SK-N-SH treated with all-trans-retinoic acid at 6 μM for 48 hours (cell line): ENCODE measurements at regions not wholly inside any gene's neighbourhood (a gene's known extent, or its start where the extent isn't known, plus 50 kb on each side); places are given as distances from the start of the nearest gene placed in this dataset.

Source experiments
- ARNTL ChIP-seq: fragments of 450-650 bp; formaldehyde crosslinking; IDR thresholded peaks from 2 replicates; pipeline ENCODE4 v1.5.0; 2020; ENCODE audit warnings: low read depth, mild to moderate bottlenecking, moderate library complexity, borderline replicate concordance
- BACH2 ChIP-seq: fragments of 250-450 bp; sonication (Bioruptor Pico); IDR thresholded peaks from 2 replicates; pipeline ENCODE4 v1.9.0; 2021; ENCODE audit warnings: mild to moderate bottlenecking, borderline replicate concordance
- GLIS3 ChIP-seq: fragments of 250-450 bp; sonication (Bioruptor Pico); IDR thresholded peaks from 2 replicates; pipeline ENCODE4 v1.5.0; 2020; ENCODE audit warnings: mild to moderate bottlenecking, moderate library complexity
- ISL1 ChIP-seq: fragments of 250-450 bp; sonication (Bioruptor Pico); IDR thresholded peaks from 2 replicates; pipeline ENCODE4 v2.1.2; 2022; ENCODE audit warnings: mild to moderate bottlenecking, moderate library complexity
- RARB ChIP-seq: fragments of 250-450 bp; sonication (Bioruptor Pico); IDR thresholded peaks from 2 replicates; pipeline ENCODE4 v1.8.0; 2021; ENCODE audit warnings: mild to moderate bottlenecking, moderate library complexity
- TOX ChIP-seq: fragments of 250-450 bp; sonication (Bioruptor Pico); IDR thresholded peaks from 2 replicates; pipeline ENCODE4 v1.8.0; 2021; ENCODE audit warnings: mild to moderate bottlenecking, moderate library complexity, borderline replicate concordance
- ZFP3 ChIP-seq: fragments of 250-450 bp; sonication (Bioruptor Pico); IDR thresholded peaks from 2 replicates; pipeline ENCODE4 v1.5.0; 2020; ENCODE audit warnings: mild to moderate bottlenecking, moderate library complexity
- ZFP30 ChIP-seq: fragments of 450-650 bp; formaldehyde crosslinking; IDR thresholded peaks from 2 replicates; pipeline ENCODE4 v1.5.0; 2022; ENCODE audit warnings: mild to moderate bottlenecking, moderate library complexity
- ZNF565 ChIP-seq: fragments of 450-650 bp; formaldehyde crosslinking; conservative IDR thresholded peaks from 2 replicates; pipeline ENCODE4 v1.5.0; 2020; ENCODE audit warnings: low read depth, mild to moderate bottlenecking, moderate library complexity
- ZNF70 ChIP-seq: fragments of 450-650 bp; formaldehyde crosslinking; IDR thresholded peaks from 2 replicates; pipeline ENCODE4 v1.5.0; 2020; ENCODE audit warnings: mild to moderate bottlenecking, moderate library complexity
- TF ChIP-seq, protein P1 (sequence below): fragments of 250-450 bp; sonication (Bioruptor Pico); IDR thresholded peaks from 2 replicates; pipeline ENCODE4 v1.5.0; 2020; ENCODE audit warnings: mild to moderate bottlenecking, moderate library complexity
- TF ChIP-seq, protein P2 (sequence below): fragments of 250-450 bp; sonication (Bioruptor Pico); IDR thresholded peaks from 2 replicates; pipeline ENCODE4 v1.8.0; 2021; ENCODE audit warnings: low read depth, mild to moderate bottlenecking, moderate library complexity, borderline replicate concordance
- TF ChIP-seq, protein P3 (sequence below): fragments of 250-450 bp; sonication (Bioruptor Pico); IDR thresholded peaks from 2 replicates; pipeline ENCODE4 v1.5.1; 2020; ENCODE audit warnings: low read depth, mild to moderate bottlenecking, moderate library complexity
- TF ChIP-seq, protein P4 (sequence below): fragments of 250-450 bp; sonication (Bioruptor Pico); IDR thresholded peaks from 2 replicates; pipeline ENCODE4 v1.8.0; 2020; ENCODE audit warnings: mild to moderate bottlenecking, moderate library complexity, borderline replicate concordance

DNA sequence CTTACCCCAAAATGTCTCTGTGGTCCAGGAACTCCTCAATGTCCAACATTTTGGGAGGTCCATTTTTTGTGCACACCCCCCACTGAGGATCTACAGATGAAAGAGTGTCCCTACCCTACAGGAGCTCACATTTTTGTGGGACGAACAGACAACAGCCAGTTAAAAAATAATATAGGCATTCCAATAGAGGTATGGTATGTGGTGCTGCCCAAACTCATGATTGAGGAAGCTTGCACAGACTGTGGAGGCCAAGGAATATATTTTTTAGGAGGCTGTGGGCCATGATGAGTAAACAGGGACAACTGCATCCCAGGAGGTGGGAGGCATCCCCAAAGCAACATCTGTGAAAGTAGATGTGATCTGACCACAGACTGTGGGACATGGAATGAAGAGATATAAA lies 181.0 kb upstream of the HCCS start:
- TF ChIP-seq ZFP3 (no peak), ZNF565 (CRISPR knock-in tag) (no peak), BACH2 (CRISPR knock-in tag) (no peak), ZFP30 (CRISPR knock-in tag) (no peak), ARNTL (CRISPR knock-in tag) (no peak), RARB (CRISPR knock-in tag) (no peak), ISL1 (CRISPR knock-in tag) (no peak), TOX (CRISPR knock-in tag) (no peak), GLIS3 (CRISPR knock-in tag) (no peak), ZNF70 (no peak)
- TF ChIP-seq, protein P1, sequence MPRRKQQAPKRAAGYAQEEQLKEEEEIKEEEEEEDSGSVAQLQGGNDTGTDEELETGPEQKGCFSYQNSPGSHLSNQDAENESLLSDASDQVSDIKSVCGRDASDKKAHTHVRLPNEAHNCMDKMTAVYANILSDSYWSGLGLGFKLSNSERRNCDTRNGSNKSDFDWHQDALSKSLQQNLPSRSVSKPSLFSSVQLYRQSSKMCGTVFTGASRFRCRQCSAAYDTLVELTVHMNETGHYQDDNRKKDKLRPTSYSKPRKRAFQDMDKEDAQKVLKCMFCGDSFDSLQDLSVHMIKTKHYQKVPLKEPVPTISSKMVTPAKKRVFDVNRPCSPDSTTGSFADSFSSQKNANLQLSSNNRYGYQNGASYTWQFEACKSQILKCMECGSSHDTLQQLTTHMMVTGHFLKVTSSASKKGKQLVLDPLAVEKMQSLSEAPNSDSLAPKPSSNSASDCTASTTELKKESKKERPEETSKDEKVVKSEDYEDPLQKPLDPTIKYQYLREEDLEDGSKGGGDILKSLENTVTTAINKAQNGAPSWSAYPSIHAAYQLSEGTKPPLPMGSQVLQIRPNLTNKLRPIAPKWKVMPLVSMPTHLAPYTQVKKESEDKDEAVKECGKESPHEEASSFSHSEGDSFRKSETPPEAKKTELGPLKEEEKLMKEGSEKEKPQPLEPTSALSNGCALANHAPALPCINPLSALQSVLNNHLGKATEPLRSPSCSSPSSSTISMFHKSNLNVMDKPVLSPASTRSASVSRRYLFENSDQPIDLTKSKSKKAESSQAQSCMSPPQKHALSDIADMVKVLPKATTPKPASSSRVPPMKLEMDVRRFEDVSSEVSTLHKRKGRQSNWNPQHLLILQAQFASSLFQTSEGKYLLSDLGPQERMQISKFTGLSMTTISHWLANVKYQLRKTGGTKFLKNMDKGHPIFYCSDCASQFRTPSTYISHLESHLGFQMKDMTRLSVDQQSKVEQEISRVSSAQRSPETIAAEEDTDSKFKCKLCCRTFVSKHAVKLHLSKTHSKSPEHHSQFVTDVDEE (CRISPR knock-in tag), result no peak
- TF ChIP-seq, protein P2, sequence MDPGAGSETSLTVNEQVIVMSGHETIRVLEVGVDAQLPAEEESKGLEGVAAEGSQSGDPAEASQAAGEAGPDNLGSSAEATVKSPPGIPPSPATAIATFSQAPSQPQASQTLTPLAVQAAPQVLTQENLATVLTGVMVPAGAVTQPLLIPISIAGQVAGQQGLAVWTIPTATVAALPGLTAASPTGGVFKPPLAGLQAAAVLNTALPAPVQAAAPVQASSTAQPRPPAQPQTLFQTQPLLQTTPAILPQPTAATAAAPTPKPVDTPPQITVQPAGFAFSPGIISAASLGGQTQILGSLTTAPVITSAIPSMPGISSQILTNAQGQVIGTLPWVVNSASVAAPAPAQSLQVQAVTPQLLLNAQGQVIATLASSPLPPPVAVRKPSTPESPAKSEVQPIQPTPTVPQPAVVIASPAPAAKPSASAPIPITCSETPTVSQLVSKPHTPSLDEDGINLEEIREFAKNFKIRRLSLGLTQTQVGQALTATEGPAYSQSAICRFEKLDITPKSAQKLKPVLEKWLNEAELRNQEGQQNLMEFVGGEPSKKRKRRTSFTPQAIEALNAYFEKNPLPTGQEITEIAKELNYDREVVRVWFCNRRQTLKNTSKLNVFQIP, result no peak
- TF ChIP-seq, protein P3, sequence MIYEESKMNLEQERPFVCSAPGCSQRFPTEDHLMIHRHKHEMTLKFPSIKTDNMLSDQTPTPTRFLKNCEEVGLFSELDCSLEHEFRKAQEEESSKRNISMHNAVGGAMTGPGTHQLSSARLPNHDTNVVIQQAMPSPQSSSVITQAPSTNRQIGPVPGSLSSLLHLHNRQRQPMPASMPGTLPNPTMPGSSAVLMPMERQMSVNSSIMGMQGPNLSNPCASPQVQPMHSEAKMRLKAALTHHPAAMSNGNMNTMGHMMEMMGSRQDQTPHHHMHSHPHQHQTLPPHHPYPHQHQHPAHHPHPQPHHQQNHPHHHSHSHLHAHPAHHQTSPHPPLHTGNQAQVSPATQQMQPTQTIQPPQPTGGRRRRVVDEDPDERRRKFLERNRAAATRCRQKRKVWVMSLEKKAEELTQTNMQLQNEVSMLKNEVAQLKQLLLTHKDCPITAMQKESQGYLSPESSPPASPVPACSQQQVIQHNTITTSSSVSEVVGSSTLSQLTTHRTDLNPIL, result no peak
- TF ChIP-seq, protein P4, sequence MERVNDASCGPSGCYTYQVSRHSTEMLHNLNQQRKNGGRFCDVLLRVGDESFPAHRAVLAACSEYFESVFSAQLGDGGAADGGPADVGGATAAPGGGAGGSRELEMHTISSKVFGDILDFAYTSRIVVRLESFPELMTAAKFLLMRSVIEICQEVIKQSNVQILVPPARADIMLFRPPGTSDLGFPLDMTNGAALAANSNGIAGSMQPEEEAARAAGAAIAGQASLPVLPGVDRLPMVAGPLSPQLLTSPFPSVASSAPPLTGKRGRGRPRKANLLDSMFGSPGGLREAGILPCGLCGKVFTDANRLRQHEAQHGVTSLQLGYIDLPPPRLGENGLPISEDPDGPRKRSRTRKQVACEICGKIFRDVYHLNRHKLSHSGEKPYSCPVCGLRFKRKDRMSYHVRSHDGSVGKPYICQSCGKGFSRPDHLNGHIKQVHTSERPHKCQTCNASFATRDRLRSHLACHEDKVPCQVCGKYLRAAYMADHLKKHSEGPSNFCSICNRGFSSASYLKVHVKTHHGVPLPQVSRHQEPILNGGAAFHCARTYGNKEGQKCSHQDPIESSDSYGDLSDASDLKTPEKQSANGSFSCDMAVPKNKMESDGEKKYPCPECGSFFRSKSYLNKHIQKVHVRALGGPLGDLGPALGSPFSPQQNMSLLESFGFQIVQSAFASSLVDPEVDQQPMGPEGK (CRISPR knock-in tag), result no peak
